ENCODE measurements at regions not wholly inside any gene's neighbourhood (a gene's known extent, or its start where the extent isn't known, plus 50 kb on each side); places are given as distances from the start of the nearest gene placed in this dataset.

DNA sequence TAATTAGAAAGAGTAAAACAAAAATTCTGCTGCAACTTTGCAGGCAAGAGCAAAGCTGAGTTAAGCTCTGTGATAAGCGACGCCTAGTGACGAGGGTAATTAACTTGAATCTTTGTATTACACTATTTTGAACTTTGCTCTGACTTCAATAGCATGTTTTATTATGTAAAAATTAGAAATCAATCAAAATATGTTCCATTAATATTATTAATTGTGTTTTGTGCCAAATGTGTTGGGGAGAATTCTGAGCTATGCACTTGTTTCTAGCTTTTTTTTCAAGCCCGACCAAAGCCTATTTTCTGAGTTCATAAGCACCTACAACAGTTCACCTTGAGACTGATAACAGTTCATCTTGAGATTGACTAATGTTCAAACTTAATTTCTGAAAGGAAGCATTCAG is 90.1 kb upstream of the PDE3A start:
- TF ChIP-seq FOSL1 (IDR thresholded peaks at IDR 0.05; ENCODE audit: low read depth): no peak
- TF ChIP-seq, protein P1, sequence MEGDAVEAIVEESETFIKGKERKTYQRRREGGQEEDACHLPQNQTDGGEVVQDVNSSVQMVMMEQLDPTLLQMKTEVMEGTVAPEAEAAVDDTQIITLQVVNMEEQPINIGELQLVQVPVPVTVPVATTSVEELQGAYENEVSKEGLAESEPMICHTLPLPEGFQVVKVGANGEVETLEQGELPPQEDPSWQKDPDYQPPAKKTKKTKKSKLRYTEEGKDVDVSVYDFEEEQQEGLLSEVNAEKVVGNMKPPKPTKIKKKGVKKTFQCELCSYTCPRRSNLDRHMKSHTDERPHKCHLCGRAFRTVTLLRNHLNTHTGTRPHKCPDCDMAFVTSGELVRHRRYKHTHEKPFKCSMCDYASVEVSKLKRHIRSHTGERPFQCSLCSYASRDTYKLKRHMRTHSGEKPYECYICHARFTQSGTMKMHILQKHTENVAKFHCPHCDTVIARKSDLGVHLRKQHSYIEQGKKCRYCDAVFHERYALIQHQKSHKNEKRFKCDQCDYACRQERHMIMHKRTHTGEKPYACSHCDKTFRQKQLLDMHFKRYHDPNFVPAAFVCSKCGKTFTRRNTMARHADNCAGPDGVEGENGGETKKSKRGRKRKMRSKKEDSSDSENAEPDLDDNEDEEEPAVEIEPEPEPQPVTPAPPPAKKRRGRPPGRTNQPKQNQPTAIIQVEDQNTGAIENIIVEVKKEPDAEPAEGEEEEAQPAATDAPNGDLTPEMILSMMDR (IDR thresholded peaks at IDR 0.05 in 2 of 3, conservative IDR thresholded peaks at IDR 0.05 in 1 of 3; ENCODE audit: borderline replicate concordance in 1 of 3, insufficient read depth in 1 of 3, low read depth in 2 of 3, low read length in 2 of 3): no peak
- no peak for TF ChIP-seq JUND (IDR thresholded peaks at IDR 0.05)
- no peak for TF ChIP-seq ZNF274 (IDR thresholded peaks at IDR 0.05; ENCODE audit: low read depth, low read length)
- no peak for TF ChIP-seq EZH2 (IDR thresholded peaks at IDR 0.05)
